Mesendoderm (in vitro differentiated cells): ENCODE measurements at regions not wholly inside any gene's neighbourhood (a gene's known extent, or its start where the extent isn't known, plus 50 kb on each side); places are given as distances from the start of the nearest gene placed in this dataset.

Source experiments
- DNase-seq: peaks from one replicate; pipeline ENCODE4 v3.0.0; 2013
- H2AK5ac ChIP-seq: 2 replicates; pipeline ENCODE4 v1.6.1; 2013; ENCODE audit warnings: low read length, inconsistent platforms
- H2BK120ac ChIP-seq: 2 replicates; pipeline ENCODE4 v1.6.1; 2013; ENCODE audit warnings: low read depth, mild to moderate bottlenecking, low read length, moderate library complexity, mixed read lengths
- H2BK15ac ChIP-seq: replicated peaks from 2 replicates; pipeline ENCODE4 v1.6.1; 2013; ENCODE audit warnings: low read depth, mild to moderate bottlenecking, moderate library complexity
- H2BK5ac ChIP-seq: 2 replicates; pipeline ENCODE4 v1.6.1; 2013; ENCODE audit warnings: low read length, inconsistent platforms
- H3K18ac ChIP-seq: 2 replicates; pipeline ENCODE4 v1.6.1; 2013; ENCODE audit warnings: mild to moderate bottlenecking, low read length, mixed read lengths
- H3K23ac ChIP-seq: one replicate; pipeline ENCODE4 v1.6.1; 2013; ENCODE audit warnings: low read length
- H3K27ac ChIP-seq: 2 replicates; pipeline ENCODE4 v1.5.1; 2013; ENCODE audit warnings: low read depth, mild to moderate bottlenecking, inconsistent platforms, low read length, moderate library complexity
- H3K27me3 ChIP-seq: 2 replicates; pipeline ENCODE4 v1.6.1; 2013; ENCODE audit warnings: low read length, control low read depth, mild to moderate bottlenecking, inconsistent platforms; ENCODE audit not compliant: insufficient read depth, poor library complexity
- H3K36me3 ChIP-seq: 2 replicates; pipeline ENCODE4 v1.6.1; 2013; ENCODE audit warnings: low read length, inconsistent platforms; ENCODE audit not compliant: control insufficient read depth, insufficient read depth
- H3K4ac ChIP-seq: one replicate; pipeline ENCODE4 v1.6.1; 2013; ENCODE audit warnings: low read depth, mild to moderate bottlenecking, low read length, moderate library complexity
- H3K4me1 ChIP-seq: 2 replicates; pipeline ENCODE4 v1.6.1; 2013; ENCODE audit warnings: low read depth, low read length, inconsistent platforms; ENCODE audit not compliant: control insufficient read depth
- H3K4me2 ChIP-seq: 2 replicates; pipeline ENCODE4 v1.6.1; 2013; ENCODE audit warnings: low read length
- H3K4me3 ChIP-seq: 2 replicates; pipeline ENCODE4 v1.5.1; 2013; ENCODE audit warnings: mild to moderate bottlenecking, low read length
- H3K56ac ChIP-seq: one replicate; pipeline ENCODE4 v1.6.1; 2013; ENCODE audit warnings: low read length
- H3K79me1 ChIP-seq: 2 replicates; pipeline ENCODE4 v1.6.1; 2013; ENCODE audit warnings: low read length, inconsistent platforms
- H3K79me2 ChIP-seq: 2 replicates; pipeline ENCODE4 v1.6.1; 2013; ENCODE audit warnings: mild to moderate bottlenecking, low read length; ENCODE audit not compliant: control insufficient read depth, insufficient read depth
- H3K9ac ChIP-seq: 2 replicates; pipeline ENCODE4 v1.6.1; 2013; ENCODE audit warnings: low read length, inconsistent platforms
- H4K5ac ChIP-seq: one replicate; pipeline ENCODE4 v1.6.1; 2013; ENCODE audit warnings: low read length
- H4K8ac ChIP-seq: one replicate; pipeline ENCODE4 v1.6.1; 2013; ENCODE audit warnings: low read depth, mild to moderate bottlenecking, control low read depth, low read length, moderate library complexity
- WGBS: extraction: QIAGEN DNeasy Blood & Tissue Kit; methylation state at CpG from one replicate; pipeline ENCODE4 v1.1.7; 2013; ENCODE audit warnings: low lambda C conversion rate, missing lambda C conversion rate; ENCODE audit not compliant: insufficient coverage; ENCODE audit errors: extremely low coverage; 5-methylcytosine and 5-hydroxymethylcytosine counted together

DNA sequence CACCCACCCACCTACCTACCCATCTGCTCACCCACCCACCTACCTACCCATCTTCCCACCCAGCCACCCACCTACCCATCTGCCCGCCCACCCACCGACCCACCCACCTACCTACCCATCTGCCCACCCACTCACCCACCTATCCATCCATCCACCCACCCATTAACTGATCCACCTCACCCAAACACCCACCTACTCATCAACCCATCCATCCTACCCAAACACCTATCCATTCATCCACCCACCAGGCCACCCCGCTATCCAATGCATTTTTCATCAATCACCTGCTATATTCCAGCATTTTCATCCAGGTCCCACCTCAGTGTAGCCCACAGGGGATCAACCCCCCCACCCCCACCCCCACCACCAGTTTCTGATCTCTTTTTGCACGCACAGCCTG, 121.8 kb downstream of the GLI2 start:
- Histone ChIP-seq H3K4me2 (no peak overlapping the region), H3K27ac (no peak overlapping the region), H3K23ac (no peak overlapping the region), H3K56ac (no peak overlapping the region), H3K79me1 (peaks cover 14% of the 10 kb centered on the region), H3K27me3 (no peaks in the 10 kb centered on the region), H2BK5ac (no peak overlapping the region), H2BK120ac (no peak overlapping the region), H3K4me1 (peaks cover 6% of the 10 kb centered on the region), H4K8ac (no peak overlapping the region), H2BK15ac (no peak overlapping the region), H3K4me3 (no peak overlapping the region), H3K79me2 (peaks cover 1% of the 10 kb centered on the region), H3K9ac (no peak overlapping the region), H3K36me3 (no peaks in the 10 kb centered on the region), H2AK5ac (no peak overlapping the region), H3K18ac (no peak overlapping the region), H4K5ac (no peak overlapping the region), H3K4ac (no peak overlapping the region)
- WGBS = no CpG with 5 or more reads among the region's 4 CpGs
- DNase-seq = no peak

DNA sequence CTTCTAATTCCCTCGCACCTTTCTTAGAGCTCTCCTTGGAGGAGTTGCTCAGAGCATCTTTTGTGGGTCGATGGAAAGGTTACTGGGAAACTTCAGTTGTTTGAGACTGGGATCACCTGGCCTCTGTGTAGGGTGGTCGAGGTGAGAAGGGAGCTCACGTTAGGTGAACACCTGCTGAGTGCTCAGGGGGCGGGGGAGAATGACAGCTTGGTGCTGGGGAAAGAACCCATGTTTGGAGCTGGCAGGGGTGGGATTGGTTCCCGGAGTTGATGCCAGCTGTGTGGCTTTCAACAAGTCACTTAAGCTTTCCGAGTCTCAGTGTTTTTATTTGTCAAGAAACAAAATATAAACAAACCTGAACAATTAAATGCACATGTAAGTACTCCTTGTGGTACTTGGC, 122.3 kb downstream of the GLI2 start:
- Histone ChIP-seq H2AK5ac (no peak overlapping the region), H2BK15ac (no peak overlapping the region), H3K56ac (no peak overlapping the region), H3K4me3 (no peak overlapping the region), H3K79me1 (peaks cover 12% of the 10 kb centered on the region), H4K8ac (no peak overlapping the region), H3K4me1 (peaks cover 10% of the 10 kb centered on the region), H3K4me2 (no peak overlapping the region), H3K18ac (no peak overlapping the region), H3K79me2 (peaks cover 1% of the 10 kb centered on the region), H3K23ac (no peak overlapping the region), H2BK120ac (no peak overlapping the region), H3K27me3 (no peaks in the 10 kb centered on the region), H3K9ac (no peak overlapping the region), H4K5ac (no peak overlapping the region), H3K36me3 (no peaks in the 10 kb centered on the region), H3K4ac (no peak overlapping the region), H2BK5ac (no peak overlapping the region), H3K27ac (no peak overlapping the region)
- no CpG with 5 or more reads among the region's 7 CpGs for WGBS
- no peak for DNase-seq

DNA sequence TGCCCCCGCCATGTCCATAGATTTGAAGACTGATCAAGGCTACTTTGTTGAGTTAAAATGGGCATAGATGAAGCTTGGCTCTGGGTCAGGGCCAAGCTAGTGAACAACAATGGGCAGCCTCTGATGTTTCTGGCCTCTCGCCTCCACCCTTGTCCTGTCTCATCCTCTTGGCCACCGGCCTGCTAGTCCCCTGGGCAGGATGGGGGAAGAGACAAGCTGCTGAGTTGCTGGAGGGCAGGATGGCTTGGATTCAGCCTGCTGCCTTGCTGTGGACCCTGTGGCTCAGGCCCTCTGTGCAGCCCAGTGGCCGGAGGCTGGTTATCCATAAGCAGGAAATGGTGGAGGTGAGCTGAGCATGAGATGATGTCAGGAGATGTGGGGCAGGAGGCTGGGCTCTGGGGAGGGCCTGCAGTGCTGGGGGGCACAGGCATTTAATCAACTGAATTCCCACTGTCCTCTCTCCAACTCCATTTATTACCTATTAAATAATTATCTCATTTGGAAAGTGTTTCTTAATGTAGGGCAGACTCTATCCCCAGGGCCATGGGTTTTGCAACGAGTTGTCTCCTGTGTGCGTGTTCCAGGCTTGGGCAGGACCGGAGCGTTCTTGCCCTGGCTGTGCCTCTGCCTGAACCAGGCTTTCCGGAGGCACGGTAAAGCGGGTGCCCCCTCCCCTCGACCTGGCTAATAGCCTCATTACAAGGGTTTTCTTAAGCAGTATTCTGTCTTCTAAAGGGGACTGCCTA, 122.9 kb downstream of the GLI2 start:
- H4K5ac ChIP-seq = no peak overlapping the region
- no peak overlapping the region for H3K4me3 ChIP-seq
- peak overlapping the region; percentile 63 for H3K56ac ChIP-seq
- no peak overlapping the region for H4K8ac ChIP-seq
- no peak overlapping the region for H3K4me2 ChIP-seq
- WGBS = no CpG with 5 or more reads among the region's 12 CpGs
- H3K36me3 ChIP-seq = no peaks in the 10 kb centered on the region
- H2BK120ac ChIP-seq = no peak overlapping the region
- peaks cover 12% of the 10 kb centered on the region for H3K4me1 ChIP-seq
- no peak overlapping the region for H2BK15ac ChIP-seq
- H3K27me3 ChIP-seq = no peaks in the 10 kb centered on the region
- no peak overlapping the region for H3K18ac ChIP-seq
- H2BK5ac ChIP-seq = no peak overlapping the region
- peak overlapping the region; percentile 34 for H3K27ac ChIP-seq
- H3K4ac ChIP-seq = no peak overlapping the region
- DNase-seq = no peak
- peaks cover 13% of the 10 kb centered on the region for H3K79me1 ChIP-seq
- H2AK5ac ChIP-seq = no peak overlapping the region
- H3K9ac ChIP-seq = peak overlapping the region; percentile 17
- H3K79me2 ChIP-seq = peaks cover 1% of the 10 kb centered on the region
- H3K23ac ChIP-seq = peak overlapping the region; percentile 29

DNA sequence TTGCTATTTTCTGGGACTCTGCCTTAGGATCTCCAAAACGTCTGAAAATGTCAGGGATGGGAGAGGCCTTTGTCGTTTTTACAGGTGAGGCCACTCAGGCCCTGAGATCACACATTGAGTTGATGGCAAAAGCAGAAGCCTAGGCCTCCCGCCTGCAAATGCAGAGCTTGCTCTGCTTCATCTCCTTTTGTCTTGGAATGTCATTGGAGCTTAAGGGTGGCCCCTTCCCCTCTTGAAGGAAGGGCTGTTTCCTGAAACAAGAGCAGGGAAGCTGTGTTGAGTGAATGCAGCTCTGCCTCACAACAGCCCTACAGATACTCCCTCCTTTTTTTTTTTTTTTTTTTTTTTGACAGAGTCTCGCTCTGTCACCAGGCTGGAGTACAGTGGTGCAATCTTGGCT, 123.5 kb downstream of the GLI2 start:
- H3K9ac ChIP-seq = peak overlapping the region; percentile 17
- H3K27ac ChIP-seq = peak overlapping the region; percentile 34
- H3K4ac ChIP-seq = no peak overlapping the region
- H3K4me1 ChIP-seq = peaks cover 15% of the 10 kb centered on the region
- H3K27me3 ChIP-seq = no peaks in the 10 kb centered on the region
- H4K5ac ChIP-seq = no peak overlapping the region
- H4K8ac ChIP-seq = no peak overlapping the region
- no peak overlapping the region for H3K23ac ChIP-seq
- peaks cover 1% of the 10 kb centered on the region for H3K79me2 ChIP-seq
- no peak overlapping the region for H2AK5ac ChIP-seq
- H2BK15ac ChIP-seq = no peak overlapping the region
- peak; percentile 90 for DNase-seq
- H3K18ac ChIP-seq = no peak overlapping the region
- H3K79me1 ChIP-seq = peaks cover 15% of the 10 kb centered on the region
- no peak overlapping the region for H3K4me2 ChIP-seq
- H3K4me3 ChIP-seq = no peak overlapping the region
- H3K56ac ChIP-seq = no peak overlapping the region
- no CpG with 5 or more reads among the region's 4 CpGs for WGBS
- H2BK120ac ChIP-seq = no peak overlapping the region
- H2BK5ac ChIP-seq = no peak overlapping the region
- no peaks in the 10 kb centered on the region for H3K36me3 ChIP-seq

DNA sequence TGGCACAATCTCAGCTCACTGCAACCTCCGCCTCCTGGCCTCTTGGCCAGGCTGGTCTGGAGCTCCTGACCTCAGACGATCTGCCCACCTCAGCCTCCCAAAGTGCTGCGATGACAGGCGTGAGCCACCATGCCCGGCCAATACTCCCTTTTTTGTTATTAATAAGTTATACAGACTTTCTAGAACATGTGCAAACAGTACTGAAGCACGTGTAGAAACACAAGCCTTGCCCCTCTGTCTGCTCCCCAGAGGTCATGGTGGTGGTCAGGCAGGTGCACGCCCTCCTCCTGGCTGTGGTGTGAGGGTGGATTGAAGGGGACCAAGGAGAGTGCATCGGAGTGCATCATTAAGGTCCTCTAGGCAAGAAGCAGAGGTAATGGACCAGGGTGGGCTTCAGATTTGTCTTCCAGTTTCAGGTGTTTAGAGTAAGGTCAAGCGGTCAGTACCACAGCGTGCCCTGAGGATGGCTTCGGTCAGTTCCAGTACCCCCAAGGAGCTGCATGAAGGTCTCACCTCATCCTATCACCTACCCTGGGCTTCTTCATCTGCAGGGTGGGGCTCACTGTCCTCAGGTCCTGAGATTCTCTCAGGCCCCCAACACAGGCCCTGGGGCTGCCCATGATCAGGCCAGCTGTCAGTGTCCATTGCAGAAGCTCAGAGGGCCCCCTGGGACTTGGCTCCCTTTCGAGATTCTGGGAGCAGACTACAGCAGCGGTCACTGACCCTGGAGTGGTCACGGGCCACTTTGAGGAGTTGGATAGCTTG, 124.3 kb downstream of the GLI2 start:
- Histone ChIP-seq H3K9ac (no peak overlapping the region), H3K4me3 (no peak overlapping the region), H3K79me1 (peaks cover 16% of the 10 kb centered on the region), H3K27ac (no peak overlapping the region), H2AK5ac (no peak overlapping the region), H4K5ac (no peak overlapping the region), H3K79me2 (peaks cover 1% of the 10 kb centered on the region), H4K8ac (no peak overlapping the region), H2BK15ac (no peak overlapping the region), H2BK120ac (no peak overlapping the region), H3K36me3 (no peaks in the 10 kb centered on the region), H3K27me3 (no peaks in the 10 kb centered on the region), H3K18ac (no peak overlapping the region), H3K23ac (no peak overlapping the region), H3K4me1 (peaks cover 15% of the 10 kb centered on the region), H3K4ac (no peak overlapping the region), H2BK5ac (no peak overlapping the region), H3K4me2 (no peak overlapping the region), H3K56ac (peak overlapping the region; percentile 39)
- no peak for DNase-seq
- no CpG with 5 or more reads among the region's 14 CpGs for WGBS
